OCI-LY7 (cell line): ENCODE measurements at regions not wholly inside any gene's neighbourhood (a gene's known extent, or its start where the extent isn't known, plus 50 kb on each side); places are given as distances from the start of the nearest gene placed in this dataset.

Experiments
- BruUV-seq: library from RNA; stranded (reverse); fragments of 400-500 nt; replicated peaks from 2 replicates; lab custom pipeline; 2021; lab: Mats Ljungman, UMichigan
- CTCF ChIA-PET: fragments of 300-600 bp; sonication (Branson Sonifier 250); formaldehyde crosslinking; loops from one replicate; lab custom pipeline; 2022; ENCODE audit warnings: antibody characterized with exemption; ENCODE audit not compliant: unreplicated experiment; lab: Charles Lee
- POLR2A ChIA-PET: fragments of 300-600 bp; sonication (Branson Sonifier 250); formaldehyde crosslinking; loops from one replicate; lab custom pipeline; 2022; ENCODE audit warnings: antibody characterized with exemption; lab: Charles Lee
- DNase-seq: peaks from one replicate; pipeline ENCODE4 v3.0.0-alpha.2; 2015; ENCODE audit warnings: low spot score
- H2AFZ ChIP-seq: fragments of 200-600 bp; sonication (generic), shearing (Covaris generic); 2 replicates; pipeline ENCODE4 v1.6.1; 2014; ENCODE audit warnings: mild to moderate bottlenecking, antibody characterized with exemption, low read length, moderate library complexity
- H3K27ac ChIP-seq: fragments of 200-600 bp; sonication (generic); 2 replicates; pipeline ENCODE4 v1.5.1; 2014; ENCODE audit warnings: mixed run types, low read depth, mild to moderate bottlenecking, moderate library complexity, low read length, inconsistent platforms; ENCODE audit not compliant: poor library complexity, severe bottlenecking
- H3K36me3 ChIP-seq: fragments of 200-600 bp; sonication (generic); 2 replicates; pipeline ENCODE4 v1.6.1; 2014; ENCODE audit warnings: mild to moderate bottlenecking, antibody characterized with exemption, low read length, moderate library complexity, mixed read lengths; ENCODE audit not compliant: insufficient read depth
- H3K4me1 ChIP-seq: fragments of 200-600 bp; sonication (generic); 2 replicates; pipeline ENCODE4 v1.5.1; 2014; ENCODE audit warnings: mild to moderate bottlenecking, low read length; ENCODE audit not compliant: insufficient read depth, poor library complexity, severe bottlenecking
- H3K4me2 ChIP-seq: fragments of 200-600 bp; sonication (generic); 2 replicates; pipeline ENCODE4 v1.6.1; 2014; ENCODE audit warnings: mild to moderate bottlenecking, low read length
- H3K4me3 ChIP-seq: fragments of 200-600 bp; sonication (generic); 2 replicates; pipeline ENCODE4 v1.5.1; 2014; ENCODE audit warnings: mild to moderate bottlenecking, low read depth, low read length; ENCODE audit not compliant: poor library complexity, severe bottlenecking
- H3K79me2 ChIP-seq: fragments of 200-600 bp; sonication (generic); 2 replicates; pipeline ENCODE4 v1.6.1; 2016; ENCODE audit warnings: low read depth, mild to moderate bottlenecking, low read length, moderate library complexity, mixed read lengths; ENCODE audit not compliant: insufficient read depth
- H3K9me2 ChIP-seq: fragments of 200-600 bp; sonication (generic); 2 replicates; pipeline ENCODE4 v1.6.1; 2016; ENCODE audit warnings: mild to moderate bottlenecking, low read length, mixed read lengths; ENCODE audit not compliant: insufficient read depth
- H3K9me3 ChIP-seq: fragments of 200-600 bp; sonication (generic); 2 replicates; pipeline ENCODE4 v1.6.1; 2014; ENCODE audit warnings: mild to moderate bottlenecking, mixed run types, low read length, mixed read lengths
- H4K20me1 ChIP-seq: fragments of 200-600 bp; sonication (generic); 2 replicates; pipeline ENCODE4 v1.6.1; 2014; ENCODE audit warnings: mild to moderate bottlenecking, antibody characterized with exemption, low read length, moderate library complexity, mixed read lengths; ENCODE audit not compliant: insufficient read depth
- CTCF ChIP-seq: fragments of 200-600 bp; sonication (generic); conservative IDR thresholded peaks from 2 replicates; pipeline ENCODE4 v1.5.1; 2014; ENCODE audit warnings: mild to moderate bottlenecking, antibody characterized with exemption, low read length, moderate library complexity, mixed read lengths
- EZH2phosphoT487 ChIP-seq: fragments of 200-600 bp; sonication (generic); IDR thresholded peaks from 2 replicates; pipeline ENCODE4 v1.6.1; 2018; ENCODE audit warnings: low read depth, borderline replicate concordance, mild to moderate bottlenecking, mixed run types, antibody characterized with exemption, low read length, moderate library complexity, mixed read lengths
- intact Hi-C: fragments of 100-400 bp; cut with micrococcal nuclease; formaldehyde crosslinking; loops from one replicate; pipeline ENCODE4 v1.10.0; 2022; ENCODE audit not compliant: unreplicated experiment

- BruUV-seq = no TSS peak
- Histone ChIP-seq H3K9me3 (no peaks in the 10 kb centered on the region), H3K4me3 (no peak overlapping the region), H3K27ac (no peak overlapping the region), H3K36me3 (no peaks in the 10 kb centered on the region), H4K20me1 (no peaks in the 10 kb centered on the region), H3K79me2 (no peaks in the 10 kb centered on the region), H3K4me2 (no peak overlapping the region), H2AFZ (no peak overlapping the region), H3K9me2 (0 out of 2 replicates have a peak, but pooled peaks cover 3% of the 10 kb centered on the region), H3K4me1 (peaks cover 1% of the 10 kb centered on the region)
- intact Hi-C loops = no loop called here
- DNase-seq = no peak
- CTCF ChIA-PET = no interaction called here
- POLR2A ChIA-PET = interaction anchor here (0.7 to 2.0 kb wide), 3 partner anchors 13 to 469 kb away, joined by 3 to 4 read pairs (median 3); no protein-coding TSS in a partner anchor
- TF ChIP-seq EZH2phosphoT487 (no peak), CTCF (no peak)
Observed at GRCh38 chr16:64589836-64590235, 532.0 kb downstream of the CDH11 start.

- no TSS peak for BruUV-seq
Observed at GRCh38 chr16:64586781-64587180, 535.1 kb downstream of the CDH11 start.

More at GRCh38 chr16:64586781-64587180, 535.1 kb downstream of the CDH11 start:
- Histone ChIP-seq H3K9me3 (no peaks in the 10 kb centered on the region), H3K4me2 (no peak overlapping the region), H3K27ac (no peak overlapping the region), H4K20me1 (no peaks in the 10 kb centered on the region), H3K4me3 (no peak overlapping the region), H3K36me3 (no peaks in the 10 kb centered on the region), H3K9me2 (no peaks in the 10 kb centered on the region), H3K79me2 (no peaks in the 10 kb centered on the region), H3K4me1 (peaks cover 3% of the 10 kb centered on the region), H2AFZ (peak overlapping the region; percentile 63)
- no peak for DNase-seq
- no peak for TF ChIP-seq CTCF
- no peak for TF ChIP-seq EZH2phosphoT487
- ChIA-PET CTCF (no interaction called here), POLR2A (no interaction called here)
- intact Hi-C loops = no loop called here
